ENCODE measurements at regions not wholly inside any gene's neighbourhood (a gene's known extent, or its start where the extent isn't known, plus 50 kb on each side); places are given as distances from the start of the nearest gene placed in this dataset.

DNA sequence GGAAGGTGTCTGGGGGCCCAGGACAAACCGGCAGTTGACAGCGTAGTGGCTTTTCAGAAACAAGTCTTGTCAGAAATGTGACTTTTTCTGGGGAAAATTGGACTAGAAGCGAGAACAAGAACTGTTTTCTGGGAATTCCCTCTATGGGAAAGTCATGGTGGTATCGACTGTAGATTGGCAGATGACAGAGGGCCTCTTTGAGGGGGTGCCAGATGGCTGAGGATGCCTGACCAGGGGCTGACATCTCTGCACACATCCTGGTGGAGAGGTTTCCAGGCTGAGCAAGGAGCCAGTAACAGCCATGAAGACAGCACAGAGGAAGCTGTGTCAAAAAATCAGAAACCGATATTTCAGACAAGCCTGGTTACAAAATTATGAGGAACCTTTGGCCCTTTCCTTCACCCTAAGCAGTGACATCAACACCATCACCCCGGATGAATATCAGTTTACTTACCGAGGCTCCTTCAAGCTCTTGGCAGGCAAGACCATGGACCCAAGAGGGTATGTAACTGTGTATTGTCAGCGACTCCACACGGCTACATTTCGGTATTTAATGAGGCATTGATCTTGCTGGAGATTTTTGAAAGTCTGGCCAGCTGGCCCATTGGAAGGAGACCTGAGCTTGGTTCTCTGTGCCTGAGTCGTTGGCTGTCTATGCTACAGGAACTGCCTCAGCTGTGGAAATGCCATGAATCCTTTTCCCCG is 1525.3 kb upstream of the TMEM132C start:
- WGBS, 5 donors = 70 to 87% (median 79%) methylated on average over 12 of the region's 12 CpGs

GRCh38 chr12:126742241-126742641 is 1524.7 kb upstream of the TMEM132C start:
- Histone ChIP-seq H3K27me3 (no peaks in the 10 kb centered on the region), H3K4me1 (no peaks in the 10 kb centered on the region), H3K9me3 (no peaks in the 10 kb centered on the region), H3K27ac (no peak overlapping the region), H3K4me3 (no peak overlapping the region), H3K36me3 (no peaks in the 10 kb centered on the region)
- DNase-seq = peak in 1 of 2 donors; percentile 36
- no peak for TF ChIP-seq EP300 (IDR thresholded peaks at IDR 0.05)
- no peak for TF ChIP-seq POLR2A (IDR thresholded peaks at IDR 0.05)
- no peak for TF ChIP-seq POLR2AphosphoS5 (IDR thresholded peaks at IDR 0.05)
- TF ChIP-seq, protein P1, sequence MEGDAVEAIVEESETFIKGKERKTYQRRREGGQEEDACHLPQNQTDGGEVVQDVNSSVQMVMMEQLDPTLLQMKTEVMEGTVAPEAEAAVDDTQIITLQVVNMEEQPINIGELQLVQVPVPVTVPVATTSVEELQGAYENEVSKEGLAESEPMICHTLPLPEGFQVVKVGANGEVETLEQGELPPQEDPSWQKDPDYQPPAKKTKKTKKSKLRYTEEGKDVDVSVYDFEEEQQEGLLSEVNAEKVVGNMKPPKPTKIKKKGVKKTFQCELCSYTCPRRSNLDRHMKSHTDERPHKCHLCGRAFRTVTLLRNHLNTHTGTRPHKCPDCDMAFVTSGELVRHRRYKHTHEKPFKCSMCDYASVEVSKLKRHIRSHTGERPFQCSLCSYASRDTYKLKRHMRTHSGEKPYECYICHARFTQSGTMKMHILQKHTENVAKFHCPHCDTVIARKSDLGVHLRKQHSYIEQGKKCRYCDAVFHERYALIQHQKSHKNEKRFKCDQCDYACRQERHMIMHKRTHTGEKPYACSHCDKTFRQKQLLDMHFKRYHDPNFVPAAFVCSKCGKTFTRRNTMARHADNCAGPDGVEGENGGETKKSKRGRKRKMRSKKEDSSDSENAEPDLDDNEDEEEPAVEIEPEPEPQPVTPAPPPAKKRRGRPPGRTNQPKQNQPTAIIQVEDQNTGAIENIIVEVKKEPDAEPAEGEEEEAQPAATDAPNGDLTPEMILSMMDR (IDR thresholded peaks at IDR 0.05) = no peak
- 49 to 76% (median 68%) methylated on average over 6 to 9 of the region's 9 CpGs for whole genome bisulfite sequencing, 5 donors
- intact Hi-C loops (cut with DNase I; ENCODE audit: low total_unique reads) = no loop called here

More for the DNA sequence above, 1525.3 kb upstream of the TMEM132C start:
- no peak for DNase-seq
- Histone ChIP-seq H3K27me3 (no peaks in the 10 kb centered on the region), H3K4me1 (no peaks in the 10 kb centered on the region), H3K9me3 (no peaks in the 10 kb centered on the region), H3K4me3 (no peak overlapping the region), H3K27ac (no peak overlapping the region), H3K36me3 (no peaks in the 10 kb centered on the region)
- intact Hi-C loops (cut with DNase I; ENCODE audit: low total_unique reads) = no loop called here
- TF ChIP-seq POLR2A (IDR thresholded peaks at IDR 0.05) (no peak), POLR2AphosphoS5 (IDR thresholded peaks at IDR 0.05) (no peak), EP300 (IDR thresholded peaks at IDR 0.05) (no peak)
- TF ChIP-seq, protein P1 (IDR thresholded peaks at IDR 0.05) = no peak

DNA sequence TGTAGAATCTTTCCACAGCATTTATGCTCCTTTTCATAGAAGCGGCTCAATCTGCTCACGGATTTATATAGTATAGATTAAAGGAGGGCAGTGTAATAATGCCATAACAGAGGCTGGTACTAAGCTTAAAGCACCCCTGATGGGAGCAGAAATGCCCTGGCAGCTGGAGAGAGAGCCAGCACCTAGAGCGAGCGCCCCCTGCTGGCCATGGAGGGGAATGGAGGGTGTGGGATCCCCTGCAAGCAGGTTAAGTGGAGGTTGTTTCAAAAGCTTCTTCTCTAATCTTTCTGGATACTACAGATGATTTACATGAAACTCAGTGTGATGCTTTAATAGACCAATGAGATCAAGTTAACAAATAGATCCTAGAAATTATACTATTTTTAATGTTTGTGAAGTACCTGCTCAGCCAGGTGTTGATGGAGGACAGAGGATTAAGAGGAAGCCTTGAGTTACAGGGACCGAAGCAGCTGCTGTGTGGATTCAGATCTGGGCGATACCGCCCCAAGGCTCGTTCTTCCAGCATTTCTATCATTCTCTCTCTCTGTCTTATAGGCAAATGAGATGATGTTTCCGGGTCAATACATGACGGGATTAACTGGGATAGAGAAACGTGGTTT is 1519.3 kb upstream of the TMEM132C start:
- no peaks in the 10 kb centered on the region for H3K27me3 ChIP-seq
- no peaks in the 10 kb centered on the region for H3K36me3 ChIP-seq
- DNase-seq = peak; percentile 47 to 59
- 48 to 59% (median 52%) methylated on average over 11 of the region's 11 CpGs for WGBS, 5 donors
- H3K4me1 ChIP-seq = no peaks in the 10 kb centered on the region
- intact Hi-C loops (cut with DNase I; ENCODE audit: low total_unique reads) = no loop called here
- H3K9me3 ChIP-seq = no peaks in the 10 kb centered on the region
- no peak overlapping the region for H3K27ac ChIP-seq
- no peak overlapping the region for H3K4me3 ChIP-seq
- no peak for TF ChIP-seq EP300 (IDR thresholded peaks at IDR 0.05)
- TF ChIP-seq, protein P1 (IDR thresholded peaks at IDR 0.05) = peak in 5 of 7 experiments; percentile 24 to 86 (median 70)

- intact Hi-C loops (cut with DNase I; ENCODE audit: low total_unique reads) = no loop called here
- H3K4me1 ChIP-seq = no peaks in the 10 kb centered on the region
- 61 to 73% (median 72%) methylated on average over 4 of the region's 4 CpGs for WGBS, 5 donors
- no peaks in the 10 kb centered on the region for H3K36me3 ChIP-seq
- no peak overlapping the region for H3K27ac ChIP-seq
- DNase-seq = no peak
- TF ChIP-seq, protein P1 (IDR thresholded peaks at IDR 0.05) = no peak
- TF ChIP-seq POLR2A (IDR thresholded peaks at IDR 0.05) (no peak), EP300 (IDR thresholded peaks at IDR 0.05) (no peak), POLR2AphosphoS5 (IDR thresholded peaks at IDR 0.05) (no peak)
- H3K4me3 ChIP-seq = no peak overlapping the region
- H3K9me3 ChIP-seq = no peaks in the 10 kb centered on the region
- H3K27me3 ChIP-seq = no peaks in the 10 kb centered on the region
Observed at GRCh38 chr12:126752021-126752420, 1514.9 kb upstream of the TMEM132C start.

Data from stomach (tissue), 8 donors.